Nephron (organoid): ENCODE measurements at regions not wholly inside any gene's neighbourhood (a gene's known extent, or its start where the extent isn't known, plus 50 kb on each side); places are given as distances from the start of the nearest gene placed in this dataset.

ENCODE experiments used
- H3K27ac Mint-ChIP-seq, 3 experiments: 2 replicates each; pipeline ENCODE4 v1.8.0; 2020; ENCODE audit warnings: mixed read lengths in 3 of 3, mild to moderate bottlenecking in 2 of 3, moderate library complexity in 1 of 3
- H3K27me3 Mint-ChIP-seq: 2 replicates; pipeline ENCODE4 v1.8.0; 2021; ENCODE audit warnings: low read depth, mild to moderate bottlenecking, moderate library complexity, mixed read lengths
- H3K36me3 Mint-ChIP-seq: 2 replicates; pipeline ENCODE4 v1.8.0; 2020; ENCODE audit warnings: low read depth, mixed read lengths
- H3K4me1 Mint-ChIP-seq: 2 replicates; pipeline ENCODE4 v1.8.0; 2020; ENCODE audit warnings: mixed read lengths
- H3K4me3 Mint-ChIP-seq, 3 experiments: 2 replicates each; pipeline ENCODE4 v1.8.0; 2020; ENCODE audit warnings: mild to moderate bottlenecking in 3 of 3, mixed read lengths in 3 of 3, moderate library complexity in 2 of 3
- H3K9me3 Mint-ChIP-seq: 2 replicates; pipeline ENCODE4 v1.8.0; 2020; ENCODE audit warnings: mixed read lengths
- CTCF ChIP-seq, 3 experiments: fragments of 200-600 bp; sonication (generic); IDR thresholded peaks; one replicate each; pipeline ENCODE4 v1.5.0; 2021; ENCODE audit warnings: antibody characterized with exemption in 3 of 3; ENCODE audit not compliant: unreplicated experiment in 3 of 3

- no peak overlapping the region for H3K27ac Mint-ChIP-seq
- H3K4me1 Mint-ChIP-seq, result peaks cover 11% of the 10 kb centered on the region
- peaks cover 9% of the 10 kb centered on the region for H3K27me3 Mint-ChIP-seq
- H3K4me3 Mint-ChIP-seq, result no peak overlapping the region
- no peaks in the 10 kb centered on the region for H3K36me3 Mint-ChIP-seq
- H3K9me3 Mint-ChIP-seq, result no peaks in the 10 kb centered on the region
- no peak for TF ChIP-seq CTCF (IDR thresholded peaks at IDR 0.05; ENCODE audit: unreplicated experiment in 3 of 3)
These were observed 1418.2 kb downstream of the AACS start for GRCh38 chr12:126483145-126484068.

- Mint-ChIP-seq H3K36me3 (no peaks in the 10 kb centered on the region), H3K27ac (no peak overlapping the region), H3K9me3 (peaks cover 11% of the 10 kb centered on the region), H3K4me1 (peaks cover 9% of the 10 kb centered on the region), H3K4me3 (no peak overlapping the region), H3K27me3 (peaks cover 4% of the 10 kb centered on the region)
- TF ChIP-seq CTCF (IDR thresholded peaks at IDR 0.05; ENCODE audit: unreplicated experiment in 3 of 3), result no peak
These were observed 1422.3 kb downstream of the AACS start for GRCh38 chr12:126487431-126487980.

- Mint-ChIP-seq H3K36me3 (no peaks in the 10 kb centered on the region), H3K4me1 (peaks cover 5% of the 10 kb centered on the region), H3K27ac (no peak overlapping the region), H3K4me3 (no peak overlapping the region), H3K9me3 (peaks cover 11% of the 10 kb centered on the region), H3K27me3 (peaks cover 4% of the 10 kb centered on the region)
- TF ChIP-seq CTCF (IDR thresholded peaks at IDR 0.05; ENCODE audit: unreplicated experiment in 3 of 3), result no peak
These were observed 1423.6 kb downstream of the AACS start for GRCh38 chr12:126488806-126489205.

- H3K4me1 Mint-ChIP-seq, result peaks cover 5% of the 10 kb centered on the region
These were observed 1426.9 kb downstream of the AACS start for GRCh38 chr12:126492181-126492580.

GRCh38 chr12:126493366-126494108, 1428.3 kb downstream of the AACS start:
- Mint-ChIP-seq H3K36me3 (no peaks in the 10 kb centered on the region), H3K4me1 (peaks cover 4% of the 10 kb centered on the region), H3K27ac (no peak overlapping the region), H3K4me3 (no peak overlapping the region), H3K27me3 (no peaks in the 10 kb centered on the region), H3K9me3 (peaks cover 11% of the 10 kb centered on the region)
- no peak for TF ChIP-seq CTCF (IDR thresholded peaks at IDR 0.05; ENCODE audit: unreplicated experiment in 3 of 3)

More at GRCh38 chr12:126492181-126492580, 1426.9 kb downstream of the AACS start:
- H3K27ac Mint-ChIP-seq, result no peak overlapping the region
- no peaks in the 10 kb centered on the region for H3K36me3 Mint-ChIP-seq
- no peak for TF ChIP-seq CTCF (IDR thresholded peaks at IDR 0.05; ENCODE audit: unreplicated experiment in 3 of 3)
- no peak overlapping the region for H3K4me3 Mint-ChIP-seq
- peaks cover 11% of the 10 kb centered on the region for H3K9me3 Mint-ChIP-seq
- H3K27me3 Mint-ChIP-seq, result no peaks in the 10 kb centered on the region
